K562 (cell line): ENCODE measurements at regions not wholly inside any gene's neighbourhood (a gene's known extent, or its start where the extent isn't known, plus 50 kb on each side); places are given as distances from the start of the nearest gene placed in this dataset.

Source experiments
- CHD1 ChIP-seq: fragments of 200-600 bp; sonication (generic); IDR thresholded peaks from one replicate; pipeline ENCODE4 v1.6.1; 2012; ENCODE audit warnings: mild to moderate bottlenecking, moderate library complexity, low read length, inconsistent platforms
- POLR2AphosphoS5 ChIP-seq: IDR thresholded peaks from 2 replicates; pipeline ENCODE4 v1.6.1; 2011; ENCODE audit warnings: mild to moderate bottlenecking, low read depth, low read length, moderate library complexity; ENCODE audit not compliant: control insufficient read depth, insufficient read depth
- POLR2B ChIP-seq: fragments of 450-650 bp; IDR thresholded peaks from 2 replicates; pipeline ENCODE4 v1.6.1; 2018; ENCODE audit warnings: low read depth; ENCODE audit not compliant: partially characterized antibody
- ZBTB7A ChIP-seq: IDR thresholded peaks from 2 replicates; pipeline ENCODE4 v1.6.1; 2011; ENCODE audit warnings: low read depth, mild to moderate bottlenecking, low read length, moderate library complexity, borderline replicate concordance; ENCODE audit not compliant: control insufficient read depth
- ZNF589 ChIP-seq: fragments of 200-800 bp; sonication (Bioruptor generic); IDR thresholded peaks from 2 replicates; pipeline ENCODE4 v1.6.1; 2016; ENCODE audit warnings: low read depth, missing genetic modification characterization, missing compliant biosample characterization
- TF ChIP-seq, protein P1 (sequence below): fragments of 250-450 bp; sonication (Bioruptor Pico); IDR thresholded peaks from 2 replicates; pipeline ENCODE4 v1.9.0; 2021; ENCODE audit warnings: mild to moderate bottlenecking
- TF ChIP-seq, protein P2 (sequence below): fragments of 450-650 bp; formaldehyde crosslinking; IDR thresholded peaks from 2 replicates; pipeline ENCODE4 v1.4.0; 2020; ENCODE audit warnings: mild to moderate bottlenecking, moderate library complexity

DNA sequence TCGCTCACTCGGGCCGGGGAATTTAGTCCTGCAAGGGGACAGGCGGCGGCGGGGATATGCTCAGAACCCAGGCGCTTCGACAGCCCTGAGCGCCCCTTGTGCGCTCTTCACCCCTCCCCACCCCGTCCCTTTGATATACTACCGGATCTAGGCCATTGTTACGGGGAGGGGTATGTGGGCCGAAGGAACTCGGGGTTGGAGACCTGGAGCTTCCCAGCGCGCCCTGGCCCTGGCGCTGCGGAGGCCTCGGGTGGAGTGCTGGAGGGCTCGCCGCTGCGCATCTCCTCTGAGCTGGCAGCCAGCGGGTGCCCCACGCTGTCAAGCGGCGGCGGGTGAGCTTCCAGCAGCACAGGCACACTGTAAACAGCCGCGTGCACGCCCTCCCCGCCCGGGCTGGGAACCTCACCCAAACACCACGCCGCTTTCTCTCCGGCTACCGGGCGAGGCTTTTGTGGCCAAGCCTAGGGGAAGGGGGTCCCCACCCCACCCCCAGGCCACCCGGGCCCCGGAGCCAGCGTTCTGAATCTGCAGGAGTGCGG, 54.5 kb upstream of the BCOR start (continued):
- TF ChIP-seq ZNF589 (CRISPR knock-in tag) (0 out of 2 replicates have a peak, but pooled peaks have one; percentile 41), CHD1 (peak; percentile 33), ZBTB7A (0 out of 2 replicates have a peak, but pooled peaks have one; percentile 17), POLR2AphosphoS5 (0 out of 2 replicates have a peak, but pooled peaks have one; percentile 8), POLR2B (peak; percentile 2)
- TF ChIP-seq, protein P1, sequence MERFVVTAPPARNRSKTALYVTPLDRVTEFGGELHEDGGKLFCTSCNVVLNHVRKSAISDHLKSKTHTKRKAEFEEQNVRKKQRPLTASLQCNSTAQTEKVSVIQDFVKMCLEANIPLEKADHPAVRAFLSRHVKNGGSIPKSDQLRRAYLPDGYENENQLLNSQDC (CRISPR knock-in tag), result no peak
- TF ChIP-seq, protein P2, sequence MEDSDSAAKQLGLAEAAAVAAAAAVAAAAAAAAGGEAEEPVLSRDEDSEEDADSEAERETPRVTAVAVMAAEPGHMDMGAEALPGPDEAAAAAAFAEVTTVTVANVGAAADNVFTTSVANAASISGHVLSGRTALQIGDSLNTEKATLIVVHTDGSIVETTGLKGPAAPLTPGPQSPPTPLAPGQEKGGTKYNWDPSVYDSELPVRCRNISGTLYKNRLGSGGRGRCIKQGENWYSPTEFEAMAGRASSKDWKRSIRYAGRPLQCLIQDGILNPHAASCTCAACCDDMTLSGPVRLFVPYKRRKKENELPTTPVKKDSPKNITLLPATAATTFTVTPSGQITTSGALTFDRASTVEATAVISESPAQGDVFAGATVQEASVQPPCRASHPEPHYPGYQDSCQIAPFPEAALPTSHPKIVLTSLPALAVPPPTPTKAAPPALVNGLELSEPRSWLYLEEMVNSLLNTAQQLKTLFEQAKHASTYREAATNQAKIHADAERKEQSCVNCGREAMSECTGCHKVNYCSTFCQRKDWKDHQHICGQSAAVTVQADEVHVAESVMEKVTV (CRISPR knock-in tag), result no peak
- TF ChIP-seq, all 486 proteins: peak for 9
